Fibroblast of the aortic adventitia (primary cell): ENCODE measurements at regions not wholly inside any gene's neighbourhood (a gene's known extent, or its start where the extent isn't known, plus 50 kb on each side); places are given as distances from the start of the nearest gene placed in this dataset.

ENCODE experiments used
- DNase-seq: peaks from one replicate; pipeline ENCODE4 v3.0.0-alpha.2; 2010; ENCODE audit warnings: low read depth
- H3K4me3 ChIP-seq: 2 replicates; pipeline ENCODE4 v1.5.1; 2011; ENCODE audit warnings: low read depth, mild to moderate bottlenecking, control low read depth, low read length, moderate library complexity
- TF ChIP-seq, protein P1 (sequence below): IDR thresholded peaks from 2 replicates; pipeline ENCODE4 v1.5.1; 2011; ENCODE audit warnings: mild to moderate bottlenecking, low read length, control low read depth, inconsistent platforms; ENCODE audit not compliant: insufficient read depth

DNA sequence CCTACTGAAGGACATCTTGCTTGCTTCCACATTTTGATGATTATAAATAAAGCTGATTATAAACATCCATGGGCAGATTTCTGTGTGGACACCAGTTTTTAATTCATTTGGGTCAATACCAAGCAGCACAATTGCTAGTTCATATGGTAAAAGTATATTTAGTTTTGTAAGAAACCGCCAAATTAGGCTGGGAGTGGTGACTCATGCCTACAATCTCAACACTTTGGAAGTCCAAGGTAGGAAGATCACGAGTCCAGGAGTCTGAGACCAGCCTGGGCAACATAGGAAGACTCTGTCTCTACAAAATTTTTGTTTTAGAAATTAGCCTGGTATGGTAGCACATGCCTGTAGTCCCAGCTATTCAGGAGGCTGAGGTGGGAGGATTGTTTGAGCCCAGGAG lies 52.6 kb upstream of the ABHD2 start:
- TF ChIP-seq, protein P1, sequence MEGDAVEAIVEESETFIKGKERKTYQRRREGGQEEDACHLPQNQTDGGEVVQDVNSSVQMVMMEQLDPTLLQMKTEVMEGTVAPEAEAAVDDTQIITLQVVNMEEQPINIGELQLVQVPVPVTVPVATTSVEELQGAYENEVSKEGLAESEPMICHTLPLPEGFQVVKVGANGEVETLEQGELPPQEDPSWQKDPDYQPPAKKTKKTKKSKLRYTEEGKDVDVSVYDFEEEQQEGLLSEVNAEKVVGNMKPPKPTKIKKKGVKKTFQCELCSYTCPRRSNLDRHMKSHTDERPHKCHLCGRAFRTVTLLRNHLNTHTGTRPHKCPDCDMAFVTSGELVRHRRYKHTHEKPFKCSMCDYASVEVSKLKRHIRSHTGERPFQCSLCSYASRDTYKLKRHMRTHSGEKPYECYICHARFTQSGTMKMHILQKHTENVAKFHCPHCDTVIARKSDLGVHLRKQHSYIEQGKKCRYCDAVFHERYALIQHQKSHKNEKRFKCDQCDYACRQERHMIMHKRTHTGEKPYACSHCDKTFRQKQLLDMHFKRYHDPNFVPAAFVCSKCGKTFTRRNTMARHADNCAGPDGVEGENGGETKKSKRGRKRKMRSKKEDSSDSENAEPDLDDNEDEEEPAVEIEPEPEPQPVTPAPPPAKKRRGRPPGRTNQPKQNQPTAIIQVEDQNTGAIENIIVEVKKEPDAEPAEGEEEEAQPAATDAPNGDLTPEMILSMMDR, result no peak
- DNase-seq, result no peak
- H3K4me3 ChIP-seq, result no peak overlapping the region

DNA sequence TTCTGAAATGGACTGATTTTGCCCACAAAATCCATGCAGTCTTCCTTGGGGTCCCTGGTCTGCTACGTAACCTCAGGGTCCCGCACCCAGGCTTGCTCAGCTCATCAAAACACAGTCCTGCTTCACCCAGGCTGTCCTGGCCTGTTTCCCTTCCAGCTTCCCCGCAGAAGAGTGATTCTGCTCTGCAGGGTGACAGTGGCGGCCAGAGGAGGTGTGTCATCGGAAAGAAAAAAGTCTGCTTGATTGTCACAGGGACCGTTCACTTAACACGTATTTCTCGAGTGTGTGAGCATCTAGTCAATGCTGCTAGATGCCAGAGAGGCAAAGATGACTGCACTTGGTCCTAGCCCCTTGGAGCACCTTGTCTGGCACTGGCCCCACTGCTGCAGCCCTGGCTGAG lies 50.1 kb upstream of the ABHD2 start:
- no peak overlapping the region for H3K4me3 ChIP-seq
- TF ChIP-seq, protein P1, result no peak
- no peak for DNase-seq
